Prostate gland (tissue), 2 donors: ENCODE measurements at regions not wholly inside any gene's neighbourhood (a gene's known extent, or its start where the extent isn't known, plus 50 kb on each side); places are given as distances from the start of the nearest gene placed in this dataset.
"Not testable (repeated sequence)": the region's sequence is repeated elsewhere in the genome, so short reads cannot be mapped to it uniquely, and the experiment has no call there.

ENCODE experiments used
- DNase-seq: peaks from one replicate; pipeline ENCODE4 v3.0.0-alpha.2; 2019; ENCODE audit warnings: low spot score
- H3K27ac ChIP-seq, 2 donors: fragments of 200-600 bp; sonication (generic); 2 replicates each; pipeline ENCODE4 v1.5.1; 2017 to 2019
- H3K27me3 ChIP-seq: fragments of 200-600 bp; sonication (generic); replicated peaks from 2 replicates; pipeline ENCODE4 v1.5.1; 2019; ENCODE audit not compliant: insufficient read depth
- H3K36me3 ChIP-seq, 2 donors: fragments of 200-600 bp; sonication (generic); 1 replicate in 1 of 2; 2 replicates in 1 of 2; pipeline versions ENCODE4 v1.5.1 to v1.8.1; 2017 to 2019
- H3K4me1 ChIP-seq: fragments of 200-600 bp; sonication (generic); replicated peaks from 2 replicates; pipeline ENCODE4 v1.5.1; 2019
- H3K4me3 ChIP-seq, 2 donors: fragments of 200-600 bp; sonication (generic); 2 replicates each; pipeline ENCODE4 v1.5.1; 2017 to 2019
- H3K9me3 ChIP-seq: fragments of 200-600 bp; sonication (generic); 2 replicates; pipeline ENCODE4 v1.5.1; 2017
- POLR2A ChIP-seq: fragments of 450-650 bp; IDR thresholded peaks from one replicate; pipeline ENCODE4 v1.6.1; 2016; ENCODE audit warnings: antibody characterized with exemption, mild to moderate bottlenecking
- POLR2AphosphoS5 ChIP-seq: sonication (generic); formaldehyde crosslinking; IDR thresholded peaks from one replicate; pipeline ENCODE4 v1.6.1; 2017; ENCODE audit warnings: antibody characterized with exemption
- WGBS: methylation state at CpG from one replicate; pipeline ENCODE4 v1.1.5; 2018; 5-methylcytosine and 5-hydroxymethylcytosine counted together
- intact Hi-C: fragments of 100-400 bp; cut with DNase I; formaldehyde crosslinking; loops from one replicate; pipeline ENCODE4 v1.14.2; 2022
- TF ChIP-seq, protein P1 (sequence below), 4 experiments: fragments of 200-600 bp in 2 of 4; fragments of 450-650 bp in 2 of 4; sonication (generic) in 2 of 4; IDR thresholded peaks; 1 replicate in 3 of 4; 2 replicates in 1 of 4; pipeline ENCODE4 v1.5.1; 2016 to 2019; ENCODE audit warnings: antibody characterized with exemption in 4 of 4, mild to moderate bottlenecking in 2 of 4, moderate library complexity in 2 of 4

DNA sequence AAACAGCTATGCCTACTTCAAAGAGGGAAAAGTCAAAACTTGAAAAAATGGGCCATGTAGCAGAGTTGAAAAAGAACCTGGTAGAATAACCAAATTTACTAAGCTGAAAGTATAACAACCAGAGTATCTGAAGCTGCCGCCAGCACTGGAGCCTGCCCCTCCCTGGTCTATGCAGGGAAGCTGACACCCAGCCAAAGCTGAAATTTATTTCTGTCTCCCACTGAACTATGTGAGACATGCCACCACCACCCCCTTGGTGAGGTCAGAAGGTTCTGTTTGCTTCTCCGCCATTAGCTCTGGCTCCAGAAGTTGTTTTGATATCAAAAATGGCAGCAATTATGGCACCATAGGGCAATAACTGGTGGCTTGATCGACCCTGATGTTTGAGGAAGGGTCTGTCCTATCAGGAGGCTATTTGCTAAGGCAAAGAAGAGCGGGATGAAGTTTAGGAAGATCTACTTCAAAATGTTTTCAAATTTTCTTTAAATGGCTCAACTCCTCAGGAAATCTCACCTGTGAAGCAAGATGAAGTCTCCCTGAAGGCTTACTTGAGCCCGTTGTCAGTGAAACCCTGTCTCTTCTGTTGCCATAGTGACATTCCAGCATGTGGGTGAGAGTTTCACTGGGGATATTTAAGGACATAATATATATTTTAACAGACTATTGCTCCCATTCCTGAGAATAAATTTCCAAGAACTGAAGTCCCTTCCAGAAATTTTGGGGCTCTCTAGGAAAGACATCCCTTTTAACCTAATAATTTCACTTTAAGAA lies 122.0 kb downstream of the COPRS start:
- Histone ChIP-seq H3K4me1 (peaks cover 9% of the 10 kb centered on the region), H3K27ac (no peak overlapping the region), H3K36me3 (no peaks in the 10 kb centered on the region), H3K27me3 (no peaks in the 10 kb centered on the region), H3K9me3 (no peaks in the 10 kb centered on the region), H3K4me3 (no peak overlapping the region)
- TF ChIP-seq POLR2A: no peak
- TF ChIP-seq POLR2AphosphoS5: no peak
- TF ChIP-seq, protein P1, sequence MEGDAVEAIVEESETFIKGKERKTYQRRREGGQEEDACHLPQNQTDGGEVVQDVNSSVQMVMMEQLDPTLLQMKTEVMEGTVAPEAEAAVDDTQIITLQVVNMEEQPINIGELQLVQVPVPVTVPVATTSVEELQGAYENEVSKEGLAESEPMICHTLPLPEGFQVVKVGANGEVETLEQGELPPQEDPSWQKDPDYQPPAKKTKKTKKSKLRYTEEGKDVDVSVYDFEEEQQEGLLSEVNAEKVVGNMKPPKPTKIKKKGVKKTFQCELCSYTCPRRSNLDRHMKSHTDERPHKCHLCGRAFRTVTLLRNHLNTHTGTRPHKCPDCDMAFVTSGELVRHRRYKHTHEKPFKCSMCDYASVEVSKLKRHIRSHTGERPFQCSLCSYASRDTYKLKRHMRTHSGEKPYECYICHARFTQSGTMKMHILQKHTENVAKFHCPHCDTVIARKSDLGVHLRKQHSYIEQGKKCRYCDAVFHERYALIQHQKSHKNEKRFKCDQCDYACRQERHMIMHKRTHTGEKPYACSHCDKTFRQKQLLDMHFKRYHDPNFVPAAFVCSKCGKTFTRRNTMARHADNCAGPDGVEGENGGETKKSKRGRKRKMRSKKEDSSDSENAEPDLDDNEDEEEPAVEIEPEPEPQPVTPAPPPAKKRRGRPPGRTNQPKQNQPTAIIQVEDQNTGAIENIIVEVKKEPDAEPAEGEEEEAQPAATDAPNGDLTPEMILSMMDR (IDR thresholded peaks at IDR 0.05): no peak
- no peak for DNase-seq
- 78% methylated on average over 5 of the region's 5 CpGs for WGBS
- intact Hi-C loops: loop anchor here (5.0 kb wide), 1 partner anchor 105 kb away; no protein-coding TSS in a partner anchor

DNA sequence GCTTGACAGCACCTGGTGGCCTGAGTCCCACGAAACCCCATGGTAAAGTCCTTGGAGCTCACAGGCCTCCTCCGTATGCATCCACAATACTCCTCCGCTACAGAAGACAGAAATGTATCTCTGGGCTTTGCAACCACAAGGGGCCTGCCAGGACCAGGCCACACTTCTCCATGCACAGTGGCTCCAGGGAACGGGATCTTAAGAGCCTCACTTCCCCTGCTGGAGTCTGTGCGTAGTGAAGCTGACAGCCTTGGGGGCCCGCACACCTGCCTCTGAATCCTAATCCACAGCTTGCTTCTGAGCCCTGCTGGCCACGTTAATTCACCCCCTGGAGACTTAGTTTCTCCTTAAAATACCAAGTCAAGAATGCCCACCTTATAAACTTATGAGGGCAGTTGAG lies 125.7 kb downstream of the COPRS start:
- TF ChIP-seq, protein P1 (IDR thresholded peaks at IDR 0.05): no peak
- no peak for TF ChIP-seq POLR2AphosphoS5
- TF ChIP-seq POLR2A: no peak
- no peaks in the 10 kb centered on the region for H3K36me3 ChIP-seq
- 95% methylated on average over 7 of the region's 7 CpGs for WGBS

DNA sequence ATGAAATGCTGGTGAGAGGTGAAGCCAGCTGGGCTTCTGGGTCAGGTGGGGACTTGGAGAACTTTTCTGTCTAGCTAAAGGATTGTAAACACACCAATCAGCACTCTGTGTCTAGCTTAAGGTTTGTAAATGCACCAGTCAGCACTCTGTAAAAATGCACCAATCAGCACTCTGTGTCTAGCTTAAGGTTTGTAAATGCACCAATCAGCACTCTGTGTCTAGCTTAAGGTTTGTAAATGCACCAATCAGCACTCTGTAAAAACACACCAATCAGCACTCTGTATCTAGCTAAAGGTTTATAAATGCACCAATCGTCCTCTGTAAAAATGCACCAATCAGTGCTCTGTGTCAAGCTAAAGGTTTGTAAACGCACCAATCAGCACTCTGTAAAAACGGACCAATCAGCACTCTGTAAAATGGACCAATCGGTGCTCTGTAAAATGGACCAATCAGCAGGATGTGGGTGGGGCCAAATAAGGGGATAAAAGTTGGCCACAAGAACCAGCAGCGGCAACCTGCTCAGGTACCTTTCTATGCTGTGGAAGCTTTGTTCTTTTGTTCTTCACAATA lies 127.4 kb downstream of the COPRS start:
- WGBS: 87% methylated on average over 5 of the region's 5 CpGs
- intact Hi-C loops, H3K4me1 ChIP-seq, H3K36me3 ChIP-seq, H3K27ac ChIP-seq, H3K4me3 ChIP-seq, DNase-seq, H3K27me3 ChIP-seq, H3K9me3 ChIP-seq: not testable (repeated sequence)

More for the DNA sequence above, 125.7 kb downstream of the COPRS start:
- no peak for DNase-seq
- peaks cover 1% of the 10 kb centered on the region for H3K4me1 ChIP-seq
- no peak overlapping the region for H3K4me3 ChIP-seq
- no peaks in the 10 kb centered on the region for H3K9me3 ChIP-seq
- H3K27ac ChIP-seq: no peak overlapping the region
- intact Hi-C loops: no loop called here
- H3K27me3 ChIP-seq: no peaks in the 10 kb centered on the region

DNA sequence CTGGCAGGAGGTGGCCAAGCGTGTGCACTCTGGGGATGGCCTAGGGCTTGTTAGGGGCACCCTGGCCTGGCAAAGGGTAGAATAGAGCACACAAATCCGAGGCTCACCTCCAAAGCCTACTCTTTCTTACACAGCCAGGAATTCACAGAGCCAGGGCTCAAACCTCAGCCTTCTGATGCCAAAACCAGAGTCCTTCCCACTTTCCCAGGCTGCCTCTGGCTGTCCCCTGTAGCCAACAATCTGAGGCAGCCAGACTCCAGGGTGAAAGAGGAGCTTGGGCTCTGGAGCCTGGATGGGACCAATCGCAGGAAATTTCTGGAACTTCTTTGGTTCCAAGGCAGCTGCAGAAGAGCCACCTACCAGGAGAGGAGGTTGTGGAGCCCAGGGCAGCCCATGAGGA lies 127.9 kb downstream of the COPRS start:
- no peak for TF ChIP-seq POLR2AphosphoS5
- TF ChIP-seq, protein P1 (IDR thresholded peaks at IDR 0.05): no peak
- no peak for TF ChIP-seq POLR2A
- Histone ChIP-seq H3K9me3 (no peaks in the 10 kb centered on the region), H3K27me3 (no peaks in the 10 kb centered on the region), H3K4me3 (no peak overlapping the region), H3K36me3 (no peaks in the 10 kb centered on the region), H3K4me1 (no peaks in the 10 kb centered on the region), H3K27ac (no peak overlapping the region)
- DNase-seq: no peak
- intact Hi-C loops: no loop called here
- WGBS: 64% methylated on average over 3 of the region's 3 CpGs

DNA sequence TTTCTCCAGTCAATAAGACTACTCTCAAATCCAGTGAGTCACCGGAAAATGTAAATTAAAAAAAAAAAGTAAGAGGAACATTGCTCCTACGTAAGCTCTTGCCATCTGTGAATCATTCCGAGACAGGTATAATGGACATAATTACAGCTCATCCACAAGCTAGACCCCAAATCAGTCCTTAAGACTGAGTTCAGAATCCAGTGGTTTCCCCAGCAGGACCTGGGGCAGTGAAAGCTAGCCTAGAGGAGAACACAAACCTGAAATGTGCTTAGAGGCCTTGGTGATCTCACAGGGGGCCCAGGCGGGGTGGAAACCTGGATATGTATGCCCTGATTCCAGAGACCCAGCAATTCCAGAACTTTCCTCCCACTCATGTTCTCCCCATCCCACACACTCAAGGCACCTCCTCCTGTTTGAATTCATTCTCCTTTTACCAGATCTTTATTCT lies 132.0 kb downstream of the COPRS start:
- DNase-seq: no peak
- Histone ChIP-seq H3K9me3 (no peaks in the 10 kb centered on the region), H3K27ac (no peak overlapping the region), H3K27me3 (no peaks in the 10 kb centered on the region), H3K4me3 (no peak overlapping the region), H3K4me1 (no peaks in the 10 kb centered on the region), H3K36me3 (no peaks in the 10 kb centered on the region)
- 86% methylated on average over 4 of the region's 4 CpGs for WGBS
- intact Hi-C loops: no loop called here
- TF ChIP-seq, protein P1 (IDR thresholded peaks at IDR 0.05): no peak
- TF ChIP-seq POLR2AphosphoS5 (no peak), POLR2A (no peak)
